Small intestine (tissue), 7 donors: ENCODE measurements at regions not wholly inside any gene's neighbourhood (a gene's known extent, or its start where the extent isn't known, plus 50 kb on each side); places are given as distances from the start of the nearest gene placed in this dataset.

Source experiments
- DNase-seq, 2 donors: peaks; one replicate each; pipeline versions ENCODE4 v3.0.0 to v3.0.0-alpha.2; 2013
- FAIRE-seq: peaks from 2 replicates; lab custom pipeline; 2012; peaks lifted over from hg19 to GRCh38; lab: Jason Lieb, UNC
- H3K27ac ChIP-seq, 3 donors: one replicate each; pipeline ENCODE4 v1.5.1; 2013; ENCODE audit warnings: low read length in 2 of 3, mild to moderate bottlenecking in 2 of 3, control low read depth in 1 of 3, inconsistent platforms in 1 of 3, low read depth in 1 of 3, moderate library complexity in 1 of 3
- H3K27me3 ChIP-seq, 3 donors: one replicate each; pipeline ENCODE4 v1.6.1; 2013; ENCODE audit warnings: low read length in 3 of 3, inconsistent platforms in 1 of 3; ENCODE audit not compliant: control insufficient read depth in 3 of 3, insufficient read depth in 3 of 3
- H3K36me3 ChIP-seq, 3 donors: one replicate each; pipeline ENCODE4 v1.6.1; 2013; ENCODE audit warnings: low read length in 3 of 3, inconsistent platforms in 1 of 3, low read depth in 1 of 3, mild to moderate bottlenecking in 1 of 3, moderate library complexity in 1 of 3; ENCODE audit not compliant: control insufficient read depth in 3 of 3, insufficient read depth in 2 of 3
- H3K4me1 ChIP-seq, 3 donors: one replicate each; pipeline ENCODE4 v1.6.1; 2013; ENCODE audit warnings: low read length in 2 of 3, inconsistent platforms in 1 of 3, low read depth in 1 of 3, mild to moderate bottlenecking in 1 of 3, moderate library complexity in 1 of 3; ENCODE audit not compliant: control insufficient read depth in 3 of 3, insufficient read depth in 2 of 3
- H3K4me3 ChIP-seq, 3 donors: one replicate each; pipeline ENCODE4 v1.5.1; 2013; ENCODE audit warnings: low read length in 3 of 3, control low read depth in 1 of 3, inconsistent platforms in 1 of 3, low read depth in 1 of 3, mild to moderate bottlenecking in 1 of 3, moderate library complexity in 1 of 3
- H3K9me3 ChIP-seq, 2 donors: one replicate each; pipeline ENCODE4 v1.6.1; 2013; ENCODE audit warnings: low read depth in 1 of 2, low read length in 1 of 2; ENCODE audit not compliant: control insufficient read depth in 2 of 2, insufficient read depth in 1 of 2
- WGBS, 3 donors: extraction: QIAGEN DNeasy Blood & Tissue Kit; methylation state at CpG; one replicate each; pipeline ENCODE4 v1.1.7; 2013; 5-methylcytosine and 5-hydroxymethylcytosine counted together
- donor health status: healthy with polysubstance abuse.
- donor health status: control.
- donor health status: control.
- donor health status: Bipolar disorder and iron deficiency.
- donor health status: healthy.

DNA sequence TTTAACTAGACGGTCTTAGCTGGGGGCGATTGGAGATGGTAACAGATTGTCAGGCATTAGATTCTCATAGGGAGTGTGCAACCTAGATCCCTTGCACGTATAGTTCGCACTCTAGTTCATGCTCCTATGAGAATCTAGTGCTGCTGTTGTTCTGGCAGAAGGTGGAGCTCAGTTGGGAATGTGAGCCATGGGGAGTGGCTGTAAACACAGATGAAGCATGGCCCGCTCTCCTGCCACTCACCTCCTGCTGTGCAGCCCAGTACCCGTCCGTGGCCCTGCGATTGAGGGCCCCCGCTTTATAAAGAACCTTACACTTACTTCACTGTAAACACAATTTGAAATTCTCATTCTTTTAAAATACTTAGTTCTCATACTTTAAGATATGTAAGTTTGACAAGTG lies 339.4 kb downstream of the CDH26 start:
- no peak for DNase-seq
- no peak for FAIRE-seq
- Histone ChIP-seq H3K36me3 (no peaks in the 10 kb centered on the region), H3K4me3 (no peak overlapping the region), H3K4me1 (no peaks in the 10 kb centered on the region), H3K27ac (no peak overlapping the region), H3K9me3 (no peaks in the 10 kb centered on the region), H3K27me3 (no peaks in the 10 kb centered on the region)
- WGBS, 3 donors, result 59 to 73% (median 68%) methylated on average over 9 of the region's 9 CpGs

DNA sequence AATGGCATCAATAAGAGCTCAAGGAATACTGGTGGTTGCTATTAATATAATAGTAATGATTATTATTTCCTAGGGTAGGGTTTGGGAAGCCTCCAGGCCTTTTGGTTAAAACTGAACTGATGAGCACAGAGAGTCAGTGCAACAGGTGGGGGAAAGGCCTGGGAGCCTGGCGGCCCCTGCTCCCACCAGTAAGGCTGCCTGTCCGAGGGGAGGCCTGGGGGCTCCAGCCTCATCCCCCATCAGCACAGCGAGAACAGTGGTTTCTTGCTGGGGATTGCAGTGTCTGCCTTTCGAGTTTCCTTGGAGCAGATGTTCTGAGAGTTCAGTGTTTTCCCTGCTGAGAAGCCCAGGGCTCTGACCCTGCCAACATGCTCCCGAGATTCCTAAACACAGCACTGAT lies 340.4 kb downstream of the CDH26 start:
- no peaks in the 10 kb centered on the region for H3K36me3 ChIP-seq
- no peak overlapping the region for H3K27ac ChIP-seq
- H3K27me3 ChIP-seq, result no peaks in the 10 kb centered on the region
- H3K9me3 ChIP-seq, result no peaks in the 10 kb centered on the region
- DNase-seq (no peak), FAIRE-seq (no peak)
- no peaks in the 10 kb centered on the region for H3K4me1 ChIP-seq
- WGBS, 3 donors, result 69 to 75% (median 73%) methylated on average over 5 of the region's 5 CpGs
- no peak overlapping the region for H3K4me3 ChIP-seq

DNA sequence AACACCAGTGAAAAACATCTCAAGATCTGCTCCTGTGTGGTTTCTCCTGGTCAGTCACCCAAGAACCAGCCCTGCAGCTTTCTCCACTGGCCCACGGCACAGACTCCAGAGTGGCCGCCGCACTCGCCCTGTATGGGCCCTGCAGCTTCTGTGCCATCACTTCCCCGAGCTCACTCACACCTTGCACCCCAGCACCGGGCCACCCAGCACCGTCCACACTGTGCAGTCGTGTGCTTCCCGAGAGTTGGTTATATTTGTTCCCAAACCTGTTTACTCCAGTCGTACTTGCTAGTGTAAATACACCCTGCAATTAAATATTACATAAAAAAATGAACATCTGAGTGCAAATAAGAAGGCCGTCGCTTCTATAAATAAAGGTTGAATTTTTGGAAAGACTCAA lies 341.7 kb downstream of the CDH26 start:
- H3K27me3 ChIP-seq, result no peaks in the 10 kb centered on the region
- H3K4me3 ChIP-seq, result no peak overlapping the region
- no peaks in the 10 kb centered on the region for H3K36me3 ChIP-seq
- FAIRE-seq (no peak), DNase-seq (no peak)
- H3K4me1 ChIP-seq, result no peaks in the 10 kb centered on the region
- no peak overlapping the region for H3K27ac ChIP-seq
- WGBS, 3 donors, result 61 to 72% (median 65%) methylated on average over 12 of the region's 12 CpGs
- no peaks in the 10 kb centered on the region for H3K9me3 ChIP-seq

GRCh38 chr20:60300374-60300773 lies 342.2 kb downstream of the CDH26 start:
- 16 to 61% (median 34%) methylated on average over 3 of the region's 3 CpGs for WGBS, 3 donors
- Histone ChIP-seq H3K4me3 (no peak overlapping the region), H3K27ac (no peak overlapping the region), H3K36me3 (no peaks in the 10 kb centered on the region), H3K4me1 (no peaks in the 10 kb centered on the region), H3K9me3 (no peaks in the 10 kb centered on the region), H3K27me3 (no peaks in the 10 kb centered on the region)
- DNase-seq, result no peak
- no peak for FAIRE-seq

DNA sequence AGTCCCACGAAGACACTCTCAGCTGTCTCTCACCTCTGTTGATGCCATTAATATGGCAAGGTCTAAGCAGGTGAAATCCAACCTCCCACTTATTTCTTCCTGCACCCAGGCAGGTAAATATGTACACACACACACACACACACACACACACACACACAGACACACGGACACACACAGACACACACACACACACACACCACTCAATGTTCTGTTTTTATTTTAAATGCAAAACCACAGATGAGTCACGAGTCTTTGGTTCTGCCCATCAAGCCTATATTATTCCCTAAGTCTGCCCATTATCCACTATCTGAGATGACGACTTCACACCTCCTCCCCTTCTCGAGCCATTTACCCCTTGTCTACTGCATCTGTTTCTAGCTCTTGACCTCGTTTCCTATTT lies 344.7 kb downstream of the CDH26 start:
- FAIRE-seq, result no peak
- H3K36me3 ChIP-seq, result no peaks in the 10 kb centered on the region

DNA sequence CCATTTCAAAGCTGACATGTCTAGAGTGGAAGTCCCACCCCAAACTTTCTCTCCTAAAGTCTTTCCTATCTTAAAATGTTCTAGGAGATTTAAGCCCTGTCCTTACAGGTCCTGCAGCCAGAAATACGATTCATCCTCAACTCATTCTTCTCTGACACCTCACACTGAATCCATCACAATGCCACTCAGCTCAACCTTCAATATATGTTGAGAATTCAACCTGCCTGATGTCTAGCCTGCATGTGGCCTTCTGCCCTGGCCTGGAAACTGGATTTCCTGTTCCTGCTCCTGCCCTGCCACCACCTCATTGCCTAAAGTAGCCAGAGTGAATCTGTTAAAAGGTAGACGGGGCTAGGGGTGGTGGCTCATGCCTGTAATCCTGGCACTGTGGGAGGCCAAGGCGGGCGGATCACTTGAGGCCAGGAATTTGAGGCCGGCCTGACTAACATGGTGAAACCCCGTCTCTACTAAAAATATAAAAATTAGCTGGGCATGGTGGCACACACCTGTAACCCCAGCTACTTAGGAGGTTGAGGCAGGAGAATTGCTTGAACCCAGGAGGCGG lies 345.9 kb downstream of the CDH26 start:
- H3K4me3 ChIP-seq, result no peak overlapping the region
- DNase-seq (no peak), FAIRE-seq (no peak)
- no peaks in the 10 kb centered on the region for H3K9me3 ChIP-seq
- WGBS, 3 donors, result 76 to 81% (median 81%) methylated on average over 7 of the region's 7 CpGs
- H3K27me3 ChIP-seq, result no peaks in the 10 kb centered on the region
- no peak overlapping the region for H3K27ac ChIP-seq
- no peaks in the 10 kb centered on the region for H3K36me3 ChIP-seq
- H3K4me1 ChIP-seq, result no peaks in the 10 kb centered on the region

More for the DNA sequence above, 344.7 kb downstream of the CDH26 start:
- no peak overlapping the region for H3K27ac ChIP-seq
- H3K4me3 ChIP-seq, result no peak overlapping the region
- H3K27me3 ChIP-seq, result no peaks in the 10 kb centered on the region
- no peak for DNase-seq
- no peaks in the 10 kb centered on the region for H3K4me1 ChIP-seq
- no peaks in the 10 kb centered on the region for H3K9me3 ChIP-seq
- WGBS, 3 donors, result 43 to 55% (median 47%) methylated on average over 6 of the region's 6 CpGs

GRCh38 chr20:60304931-60305330 lies 346.7 kb downstream of the CDH26 start:
- no peak for FAIRE-seq
- 68 to 85% (median 76%) methylated on average over 4 of the region's 4 CpGs for WGBS, 3 donors
- Histone ChIP-seq H3K36me3 (no peaks in the 10 kb centered on the region), H3K4me1 (no peaks in the 10 kb centered on the region), H3K4me3 (no peak overlapping the region), H3K9me3 (no peaks in the 10 kb centered on the region), H3K27me3 (no peaks in the 10 kb centered on the region), H3K27ac (no peak overlapping the region)
- DNase-seq, result no peak

- no peak overlapping the region for H3K27ac ChIP-seq
- H3K4me3 ChIP-seq, result no peak overlapping the region
- H3K27me3 ChIP-seq, result no peaks in the 10 kb centered on the region
- H3K36me3 ChIP-seq, result no peaks in the 10 kb centered on the region
- 34 to 50% (median 40%) methylated on average over 3 of the region's 3 CpGs for WGBS, 3 donors
- H3K4me1 ChIP-seq, result no peaks in the 10 kb centered on the region
- no peak for FAIRE-seq
- H3K9me3 ChIP-seq, result no peaks in the 10 kb centered on the region
- no peak for DNase-seq
Observed at GRCh38 chr20:60306105-60306504, 347.9 kb downstream of the CDH26 start.

- FAIRE-seq, result no peak
- H3K4me1 ChIP-seq, result no peaks in the 10 kb centered on the region
- no peaks in the 10 kb centered on the region for H3K9me3 ChIP-seq
- 55 to 67% (median 61%) methylated on average over 7 of the region's 7 CpGs for WGBS, 3 donors
- H3K27ac ChIP-seq, result no peak overlapping the region
- no peak overlapping the region for H3K4me3 ChIP-seq
- no peaks in the 10 kb centered on the region for H3K36me3 ChIP-seq
- H3K27me3 ChIP-seq, result no peaks in the 10 kb centered on the region
- no peak for DNase-seq
Observed at GRCh38 chr20:60306551-60306950, 348.3 kb downstream of the CDH26 start.
